Neuronal stem cell (in vitro differentiated cells): ENCODE measurements at regions not wholly inside any gene's neighbourhood (a gene's known extent, or its start where the extent isn't known, plus 50 kb on each side); places are given as distances from the start of the nearest gene placed in this dataset.

Experiments
- DNase-seq: peaks from one replicate; pipeline ENCODE4 v3.0.0-alpha.2; 2013; ENCODE audit warnings: low spot score
- H2AFZ ChIP-seq: one replicate; pipeline ENCODE4 v1.6.1; 2013; ENCODE audit warnings: mild to moderate bottlenecking, low read length, inconsistent platforms
- H2AK5ac ChIP-seq: 2 replicates; pipeline ENCODE4 v1.6.1; 2013; ENCODE audit warnings: low read depth, mild to moderate bottlenecking, inconsistent platforms, low read length, moderate library complexity, mixed read lengths
- H2BK120ac ChIP-seq: 2 replicates; pipeline ENCODE4 v1.6.1; 2013; ENCODE audit warnings: low read depth, mild to moderate bottlenecking, inconsistent platforms, low read length, moderate library complexity, mixed read lengths
- H2BK12ac ChIP-seq: one replicate; pipeline ENCODE4 v1.6.1; 2013; ENCODE audit warnings: low read length, inconsistent platforms
- H2BK15ac ChIP-seq: 2 replicates; pipeline ENCODE4 v1.6.1; 2013; ENCODE audit warnings: mild to moderate bottlenecking, low read length, inconsistent platforms, mixed read lengths
- H2BK5ac ChIP-seq: one replicate; pipeline ENCODE4 v1.6.1; 2013; ENCODE audit warnings: inconsistent platforms, mild to moderate bottlenecking, low read length, moderate library complexity
- H3K14ac ChIP-seq: one replicate; pipeline ENCODE4 v1.6.1; 2013; ENCODE audit warnings: low read length, inconsistent platforms
- H3K18ac ChIP-seq: 2 replicates; pipeline ENCODE4 v1.6.1; 2013; ENCODE audit warnings: low read length, inconsistent platforms
- H3K23ac ChIP-seq: 2 replicates; pipeline ENCODE4 v1.6.1; 2013; ENCODE audit warnings: low read depth, mild to moderate bottlenecking, mixed read lengths, low read length, inconsistent platforms; ENCODE audit not compliant: poor library complexity
- H3K27ac ChIP-seq: replicated peaks from 3 replicates; pipeline ENCODE4 v1.5.1; 2013; ENCODE audit warnings: low read length, inconsistent platforms
- H3K27me3 ChIP-seq, 3 experiments: 2 replicates each; pipeline ENCODE4 v1.6.1; 2013; ENCODE audit warnings: low read length in 3 of 3, mild to moderate bottlenecking in 2 of 3, inconsistent platforms in 1 of 3, low read depth in 1 of 3, mixed read lengths in 1 of 3, moderate library complexity in 1 of 3; ENCODE audit not compliant: control insufficient read depth in 3 of 3, insufficient read depth in 3 of 3
- H3K36me3 ChIP-seq, 2 donors: replicated peaks in 1 of 2; 2 replicates each; pipeline ENCODE4 v1.6.1; 2013; ENCODE audit warnings: low read length in 2 of 2; ENCODE audit not compliant: control insufficient read depth in 2 of 2, insufficient read depth in 2 of 2
- H3K4ac ChIP-seq: 2 replicates; pipeline ENCODE4 v1.6.1; 2013; ENCODE audit warnings: inconsistent platforms, mild to moderate bottlenecking, low read length, moderate library complexity
- H3K4me1 ChIP-seq, 2 donors: 1 replicate in 1 of 2; 2 replicates in 1 of 2; pipeline ENCODE4 v1.6.1; 2013; ENCODE audit warnings: low read length in 2 of 2, low read depth in 1 of 2; ENCODE audit not compliant: control insufficient read depth in 2 of 2, insufficient read depth in 1 of 2
- H3K4me2 ChIP-seq: one replicate; pipeline ENCODE4 v1.6.1; 2013; ENCODE audit warnings: mild to moderate bottlenecking, low read length, inconsistent platforms; ENCODE audit not compliant: insufficient read depth, poor library complexity, severe bottlenecking
- H3K4me3 ChIP-seq, 2 donors: 2 replicates each; pipeline ENCODE4 v1.5.1; 2013; ENCODE audit warnings: low read length in 2 of 2, mild to moderate bottlenecking in 2 of 2, inconsistent platforms in 1 of 2, moderate library complexity in 1 of 2
- H3K79me1 ChIP-seq: one replicate; pipeline ENCODE4 v1.6.1; 2013; ENCODE audit warnings: low read depth, mild to moderate bottlenecking, inconsistent platforms, low read length, moderate library complexity
- H3K9ac ChIP-seq: one replicate; pipeline ENCODE4 v1.6.1; 2013; ENCODE audit warnings: mild to moderate bottlenecking, low read depth, low read length, inconsistent platforms; ENCODE audit not compliant: poor library complexity
- H3K9me3 ChIP-seq, 2 donors: replicated peaks in 1 of 2; 2 replicates each; pipeline versions ENCODE3 to v1.6.1; 2013; ENCODE audit warnings: low read length in 2 of 2, mild to moderate bottlenecking in 2 of 2, inconsistent platforms in 1 of 2, low read depth in 1 of 2, mixed read lengths in 1 of 2, moderate library complexity in 1 of 2; ENCODE audit not compliant: control insufficient read depth in 2 of 2, insufficient read depth in 1 of 2
- H4K8ac ChIP-seq: one replicate; pipeline ENCODE4 v1.6.1; 2013; ENCODE audit warnings: low read depth, mild to moderate bottlenecking, inconsistent platforms, low read length, moderate library complexity
- H4K91ac ChIP-seq: one replicate; pipeline ENCODE4 v1.6.1; 2013; ENCODE audit warnings: low read length, low read depth, mild to moderate bottlenecking, inconsistent platforms; ENCODE audit not compliant: poor library complexity
- WGBS, 2 donors: extraction: QIAGEN DNeasy Blood & Tissue Kit; methylation state at CpG; one replicate each; pipeline ENCODE4 v1.1.7; 2013; ENCODE audit warnings: missing lambda C conversion rate in 2 of 2, mixed read lengths in 1 of 2; ENCODE audit not compliant: insufficient read length in 2 of 2, insufficient replicate concordance in 1 of 2; ENCODE audit errors: extremely low coverage in 2 of 2; 5-methylcytosine and 5-hydroxymethylcytosine counted together

- H3K4ac ChIP-seq: no peak overlapping the region
- H3K9ac ChIP-seq: no peak overlapping the region
- H2BK12ac ChIP-seq: no peak overlapping the region
- no peak overlapping the region for H2BK5ac ChIP-seq
- H2AK5ac ChIP-seq: no peak overlapping the region
- H2BK120ac ChIP-seq: no peak overlapping the region
- H3K18ac ChIP-seq: peak overlapping the region; percentile 25
- H2BK15ac ChIP-seq: no peak overlapping the region
- no peaks in the 10 kb centered on the region for H3K9me3 ChIP-seq
- no CpG with 5 or more reads among the region's 10 CpGs for WGBS, 2 donors
- no peak overlapping the region for H2AFZ ChIP-seq
- no peak overlapping the region for H3K23ac ChIP-seq
- no peak overlapping the region for H3K27ac ChIP-seq
- no peak for DNase-seq
- H3K4me1 ChIP-seq: peaks cover 28 to 41% of the 10 kb centered on the region in 2 donors
- H3K4me3 ChIP-seq: no peak overlapping the region
- H3K79me1 ChIP-seq: no peaks in the 10 kb centered on the region
- no peaks in the 10 kb centered on the region for H3K36me3 ChIP-seq
- no peak overlapping the region for H4K91ac ChIP-seq
- no peak overlapping the region for H4K8ac ChIP-seq
- H3K14ac ChIP-seq: no peak overlapping the region
- H3K27me3 ChIP-seq: no peaks in the 10 kb centered on the region
- no peak overlapping the region for H3K4me2 ChIP-seq
These were observed 278.9 kb downstream of the ZNF536 start for GRCh38 chr19:30651066-30651465.

GRCh38 chr19:30649934-30650614 is 277.9 kb downstream of the ZNF536 start:
- no peaks in the 10 kb centered on the region for H3K36me3 ChIP-seq
- WGBS, 2 donors: no CpG with 5 or more reads among the region's 9 CpGs
- DNase-seq: peak; percentile 50

GRCh38 chr19:30648866-30649862 is 277.0 kb downstream of the ZNF536 start:
- H3K79me1 ChIP-seq: no peaks in the 10 kb centered on the region
- no peak overlapping the region for H4K8ac ChIP-seq
- no peak overlapping the region for H3K18ac ChIP-seq
- no peak overlapping the region for H3K4me3 ChIP-seq
- H3K14ac ChIP-seq: no peak overlapping the region
- H4K91ac ChIP-seq: no peak overlapping the region
- no peaks in the 10 kb centered on the region for H3K9me3 ChIP-seq
- H2BK15ac ChIP-seq: no peak overlapping the region
- H2BK5ac ChIP-seq: no peak overlapping the region
- H3K9ac ChIP-seq: no peak overlapping the region
- H3K23ac ChIP-seq: no peak overlapping the region
- no peak overlapping the region for H2BK12ac ChIP-seq
- no peak overlapping the region for H2AFZ ChIP-seq
- H2BK120ac ChIP-seq: no peak overlapping the region
- no peak overlapping the region for H2AK5ac ChIP-seq
- H3K4ac ChIP-seq: no peak overlapping the region
- H3K27me3 ChIP-seq: no peaks in the 10 kb centered on the region
- H3K4me2 ChIP-seq: no peak overlapping the region
- no CpG with 5 or more reads among the region's 12 CpGs for WGBS, 2 donors
- DNase-seq: no peak
- no peaks in the 10 kb centered on the region for H3K36me3 ChIP-seq
- H3K4me1 ChIP-seq: peaks cover 34 to 41% of the 10 kb centered on the region in 2 donors
- no peak overlapping the region for H3K27ac ChIP-seq

More at GRCh38 chr19:30649934-30650614, 277.9 kb downstream of the ZNF536 start:
- H3K9ac ChIP-seq: no peak overlapping the region
- no peaks in the 10 kb centered on the region for H3K9me3 ChIP-seq
- H3K23ac ChIP-seq: no peak overlapping the region
- H4K8ac ChIP-seq: no peak overlapping the region
- no peak overlapping the region for H3K27ac ChIP-seq
- H2BK12ac ChIP-seq: no peak overlapping the region
- no peak overlapping the region for H3K4ac ChIP-seq
- H2AFZ ChIP-seq: no peak overlapping the region
- no peak overlapping the region for H2BK120ac ChIP-seq
- H2AK5ac ChIP-seq: no peak overlapping the region
- H2BK15ac ChIP-seq: no peak overlapping the region
- H4K91ac ChIP-seq: no peak overlapping the region
- H3K4me1 ChIP-seq: peaks cover 34 to 41% of the 10 kb centered on the region in 2 donors
- no peak overlapping the region for H3K14ac ChIP-seq
- H3K79me1 ChIP-seq: no peaks in the 10 kb centered on the region
- H3K18ac ChIP-seq: no peak overlapping the region
- H3K4me3 ChIP-seq: no peak overlapping the region
- H3K27me3 ChIP-seq: no peaks in the 10 kb centered on the region
- no peak overlapping the region for H2BK5ac ChIP-seq
- no peak overlapping the region for H3K4me2 ChIP-seq
